ENCODE measurements at regions not wholly inside any gene's neighbourhood (a gene's known extent, or its start where the extent isn't known, plus 50 kb on each side); places are given as distances from the start of the nearest gene placed in this dataset.

GRCh38 chr3:55218577-55218976 is 268.5 kb downstream of the WNT5A start:
- no peak for DNase-seq

GRCh38 chr3:55207744-55208143 is 279.4 kb downstream of the WNT5A start:
- no peak for DNase-seq

GRCh38 chr3:55205990-55206389 is 278.1 kb upstream of the LRTM1 start:
- DNase-seq = peak; percentile 20

- DNase-seq = no peak
These were observed 276.6 kb upstream of the LRTM1 start for GRCh38 chr3:55204417-55204816.

- DNase-seq = no peak
These were observed 275.7 kb upstream of the LRTM1 start for GRCh38 chr3:55203546-55203945.

GRCh38 chr3:55203006-55203405 is 275.1 kb upstream of the LRTM1 start:
- no peak for DNase-seq

- DNase-seq = no peak
These were observed 274.5 kb upstream of the LRTM1 start for GRCh38 chr3:55202326-55202725.

- DNase-seq = no peak
These were observed 273.9 kb upstream of the LRTM1 start for GRCh38 chr3:55201779-55202178.

GRCh38 chr3:55200906-55201305 is 273.0 kb upstream of the LRTM1 start:
- DNase-seq = no peak

- DNase-seq = no peak
These were observed 270.7 kb upstream of the LRTM1 start for GRCh38 chr3:55198554-55198953.

GRCh38 chr3:55197021-55197420 is 269.2 kb upstream of the LRTM1 start:
- DNase-seq = no peak

GRCh38 chr3:55196495-55196894 is 268.6 kb upstream of the LRTM1 start:
- no peak for DNase-seq

GRCh38 chr3:55194376-55194775 is 266.5 kb upstream of the LRTM1 start:
- DNase-seq = no peak

GRCh38 chr3:55191911-55192775 is 264.3 kb upstream of the LRTM1 start:
- DNase-seq = no peak

- DNase-seq = no peak
These were observed 262.5 kb upstream of the LRTM1 start for GRCh38 chr3:55190331-55190730.

- DNase-seq = no peak
These were observed 261.5 kb upstream of the LRTM1 start for GRCh38 chr3:55189359-55189801.

- no peak for DNase-seq
These were observed 257.5 kb upstream of the LRTM1 start for GRCh38 chr3:55185380-55185779.

GRCh38 chr3:55183201-55183600 is 255.3 kb upstream of the LRTM1 start:
- DNase-seq = no peak

- DNase-seq = no peak
These were observed 253.2 kb upstream of the LRTM1 start for GRCh38 chr3:55180936-55181535.

GRCh38 chr3:55180161-55180560 is 252.3 kb upstream of the LRTM1 start:
- no peak for DNase-seq

- no peak for DNase-seq
These were observed 250.5 kb upstream of the LRTM1 start for GRCh38 chr3:55178336-55178735.

GRCh38 chr3:55177749-55178148 is 249.9 kb upstream of the LRTM1 start:
- no peak for DNase-seq

- DNase-seq = no peak
These were observed 247.6 kb upstream of the LRTM1 start for GRCh38 chr3:55175423-55175822.

- DNase-seq = no peak
These were observed 246.9 kb upstream of the LRTM1 start for GRCh38 chr3:55174747-55175146.

GRCh38 chr3:55173504-55173903 is 245.6 kb upstream of the LRTM1 start:
- DNase-seq = no peak
